ENCODE measurements at regions not wholly inside any gene's neighbourhood (a gene's known extent, or its start where the extent isn't known, plus 50 kb on each side); places are given as distances from the start of the nearest gene placed in this dataset.

GRCh38 chr2:17084877-17085276 lies 419.2 kb upstream of the CYRIA start:
- TF ChIP-seq CTCF (IDR thresholded peaks at IDR 0.05) (no peak), POLR2A (IDR thresholded peaks at IDR 0.05) (no peak)

All from esophagus squamous epithelium (tissue), 4 donors.